ENCODE measurements at regions not wholly inside any gene's neighbourhood (a gene's known extent, or its start where the extent isn't known, plus 50 kb on each side); places are given as distances from the start of the nearest gene placed in this dataset.

GRCh38 chr18:47644896-47645295, 285.6 kb downstream of the SMAD2 start:
- Histone ChIP-seq H4K20me1 (ENCODE audit: insufficient read depth, low read length) (no peaks in the 10 kb centered on the region), H3K4me1 (ENCODE audit: insufficient read depth, low read length) (no peaks in the 10 kb centered on the region), H3K36me3 (replicated peaks in 1 of 2; ENCODE audit: control insufficient read depth in 1 of 2, insufficient read depth in 2 of 2, low read length in 2 of 2) (no peaks in the 10 kb centered on the region), H3K9ac (ENCODE audit: insufficient read depth, low read depth, low read length) (no peak overlapping the region), H3K4me3 (replicated peaks in 1 of 3; ENCODE audit: insufficient read depth in 1 of 3, low read depth in 2 of 3, low read length in 3 of 3) (no peak overlapping the region), H3K27ac (ENCODE audit: extremely low read length, insufficient read depth, low read length) (no peak overlapping the region), H3K27me3 (ENCODE audit: control insufficient read depth in 1 of 2, insufficient read depth in 2 of 2, low read length in 2 of 2) (no peaks in the 10 kb centered on the region), H3K9me3 (ENCODE audit: low read length) (peaks cover 5% of the 10 kb centered on the region; the same call in 1 of the 2 replicates), H2AFZ (ENCODE audit: low read length) (no peak overlapping the region), H3K4me2 (ENCODE audit: low read depth, low read length) (no peak overlapping the region), H3K79me2 (ENCODE audit: insufficient read depth, low read length) (no peaks in the 10 kb centered on the region)
- in situ Hi-C loops (cut with HindIII; ENCODE audit: extremely low pct_ligation_motif_present, low pct_unique_long_range_greater_than_20kb) = no loop called here
- WGBS (ENCODE audit: low lambda C conversion rate) = 0% methylated on average over 1 of the region's 1 CpG
- BruUV-seq (replicated peaks) = no TSS peak
- intact Hi-C loops (cut with micrococcal nuclease; ENCODE audit: unreplicated experiment) = no loop called here
- no peak for FAIRE-seq
- no peak for TF ChIP-seq ZBTB3 (CRISPR knock-in tag; IDR thresholded peaks at IDR 0.05; ENCODE audit: borderline replicate concordance, low read depth)
- TF ChIP-seq SETDB1 (CRISPR knock-in tag; IDR thresholded peaks at IDR 0.05; ENCODE audit: borderline replicate concordance) = no peak
- TF ChIP-seq, protein P1, sequence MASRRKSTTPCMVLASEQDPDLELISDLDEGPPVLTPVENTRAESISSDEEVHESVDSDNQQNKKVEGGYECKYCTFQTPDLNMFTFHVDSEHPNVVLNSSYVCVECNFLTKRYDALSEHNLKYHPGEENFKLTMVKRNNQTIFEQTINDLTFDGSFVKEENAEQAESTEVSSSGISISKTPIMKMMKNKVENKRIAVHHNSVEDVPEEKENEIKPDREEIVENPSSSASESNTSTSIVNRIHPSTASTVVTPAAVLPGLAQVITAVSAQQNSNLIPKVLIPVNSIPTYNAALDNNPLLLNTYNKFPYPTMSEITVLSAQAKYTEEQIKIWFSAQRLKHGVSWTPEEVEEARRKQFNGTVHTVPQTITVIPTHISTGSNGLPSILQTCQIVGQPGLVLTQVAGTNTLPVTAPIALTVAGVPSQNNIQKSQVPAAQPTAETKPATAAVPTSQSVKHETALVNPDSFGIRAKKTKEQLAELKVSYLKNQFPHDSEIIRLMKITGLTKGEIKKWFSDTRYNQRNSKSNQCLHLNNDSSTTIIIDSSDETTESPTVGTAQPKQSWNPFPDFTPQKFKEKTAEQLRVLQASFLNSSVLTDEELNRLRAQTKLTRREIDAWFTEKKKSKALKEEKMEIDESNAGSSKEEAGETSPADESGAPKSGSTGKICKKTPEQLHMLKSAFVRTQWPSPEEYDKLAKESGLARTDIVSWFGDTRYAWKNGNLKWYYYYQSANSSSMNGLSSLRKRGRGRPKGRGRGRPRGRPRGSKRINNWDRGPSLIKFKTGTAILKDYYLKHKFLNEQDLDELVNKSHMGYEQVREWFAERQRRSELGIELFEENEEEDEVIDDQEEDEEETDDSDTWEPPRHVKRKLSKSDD (CRISPR knock-in tag; IDR thresholded peaks at IDR 0.05; ENCODE audit: low read depth) = no peak
- TF ChIP-seq MEIS1 (CRISPR knock-in tag; IDR thresholded peaks at IDR 0.05; ENCODE audit: borderline replicate concordance) = no peak
- TF ChIP-seq, protein P2, sequence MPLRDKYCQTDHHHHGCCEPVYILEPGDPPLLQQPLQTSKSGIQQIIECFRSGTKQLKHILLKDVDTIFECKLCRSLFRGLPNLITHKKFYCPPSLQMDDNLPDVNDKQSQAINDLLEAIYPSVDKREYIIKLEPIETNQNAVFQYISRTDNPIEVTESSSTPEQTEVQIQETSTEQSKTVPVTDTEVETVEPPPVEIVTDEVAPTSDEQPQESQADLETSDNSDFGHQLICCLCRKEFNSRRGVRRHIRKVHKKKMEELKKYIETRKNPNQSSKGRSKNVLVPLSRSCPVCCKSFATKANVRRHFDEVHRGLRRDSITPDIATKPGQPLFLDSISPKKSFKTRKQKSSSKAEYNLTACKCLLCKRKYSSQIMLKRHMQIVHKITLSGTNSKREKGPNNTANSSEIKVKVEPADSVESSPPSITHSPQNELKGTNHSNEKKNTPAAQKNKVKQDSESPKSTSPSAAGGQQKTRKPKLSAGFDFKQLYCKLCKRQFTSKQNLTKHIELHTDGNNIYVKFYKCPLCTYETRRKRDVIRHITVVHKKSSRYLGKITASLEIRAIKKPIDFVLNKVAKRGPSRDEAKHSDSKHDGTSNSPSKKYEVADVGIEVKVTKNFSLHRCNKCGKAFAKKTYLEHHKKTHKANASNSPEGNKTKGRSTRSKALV (CRISPR knock-in tag; IDR thresholded peaks at IDR 0.05) = no peak
- TF ChIP-seq POLR2AphosphoS5 (IDR thresholded peaks at IDR 0.05; ENCODE audit: low read depth, low read length) = no peak
- TF ChIP-seq, protein P3, sequence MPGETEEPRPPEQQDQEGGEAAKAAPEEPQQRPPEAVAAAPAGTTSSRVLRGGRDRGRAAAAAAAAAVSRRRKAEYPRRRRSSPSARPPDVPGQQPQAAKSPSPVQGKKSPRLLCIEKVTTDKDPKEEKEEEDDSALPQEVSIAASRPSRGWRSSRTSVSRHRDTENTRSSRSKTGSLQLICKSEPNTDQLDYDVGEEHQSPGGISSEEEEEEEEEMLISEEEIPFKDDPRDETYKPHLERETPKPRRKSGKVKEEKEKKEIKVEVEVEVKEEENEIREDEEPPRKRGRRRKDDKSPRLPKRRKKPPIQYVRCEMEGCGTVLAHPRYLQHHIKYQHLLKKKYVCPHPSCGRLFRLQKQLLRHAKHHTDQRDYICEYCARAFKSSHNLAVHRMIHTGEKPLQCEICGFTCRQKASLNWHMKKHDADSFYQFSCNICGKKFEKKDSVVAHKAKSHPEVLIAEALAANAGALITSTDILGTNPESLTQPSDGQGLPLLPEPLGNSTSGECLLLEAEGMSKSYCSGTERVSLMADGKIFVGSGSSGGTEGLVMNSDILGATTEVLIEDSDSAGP (CRISPR knock-in tag; IDR thresholded peaks at IDR 0.05; ENCODE audit: borderline replicate concordance) = no peak
- TF ChIP-seq, protein P4, sequence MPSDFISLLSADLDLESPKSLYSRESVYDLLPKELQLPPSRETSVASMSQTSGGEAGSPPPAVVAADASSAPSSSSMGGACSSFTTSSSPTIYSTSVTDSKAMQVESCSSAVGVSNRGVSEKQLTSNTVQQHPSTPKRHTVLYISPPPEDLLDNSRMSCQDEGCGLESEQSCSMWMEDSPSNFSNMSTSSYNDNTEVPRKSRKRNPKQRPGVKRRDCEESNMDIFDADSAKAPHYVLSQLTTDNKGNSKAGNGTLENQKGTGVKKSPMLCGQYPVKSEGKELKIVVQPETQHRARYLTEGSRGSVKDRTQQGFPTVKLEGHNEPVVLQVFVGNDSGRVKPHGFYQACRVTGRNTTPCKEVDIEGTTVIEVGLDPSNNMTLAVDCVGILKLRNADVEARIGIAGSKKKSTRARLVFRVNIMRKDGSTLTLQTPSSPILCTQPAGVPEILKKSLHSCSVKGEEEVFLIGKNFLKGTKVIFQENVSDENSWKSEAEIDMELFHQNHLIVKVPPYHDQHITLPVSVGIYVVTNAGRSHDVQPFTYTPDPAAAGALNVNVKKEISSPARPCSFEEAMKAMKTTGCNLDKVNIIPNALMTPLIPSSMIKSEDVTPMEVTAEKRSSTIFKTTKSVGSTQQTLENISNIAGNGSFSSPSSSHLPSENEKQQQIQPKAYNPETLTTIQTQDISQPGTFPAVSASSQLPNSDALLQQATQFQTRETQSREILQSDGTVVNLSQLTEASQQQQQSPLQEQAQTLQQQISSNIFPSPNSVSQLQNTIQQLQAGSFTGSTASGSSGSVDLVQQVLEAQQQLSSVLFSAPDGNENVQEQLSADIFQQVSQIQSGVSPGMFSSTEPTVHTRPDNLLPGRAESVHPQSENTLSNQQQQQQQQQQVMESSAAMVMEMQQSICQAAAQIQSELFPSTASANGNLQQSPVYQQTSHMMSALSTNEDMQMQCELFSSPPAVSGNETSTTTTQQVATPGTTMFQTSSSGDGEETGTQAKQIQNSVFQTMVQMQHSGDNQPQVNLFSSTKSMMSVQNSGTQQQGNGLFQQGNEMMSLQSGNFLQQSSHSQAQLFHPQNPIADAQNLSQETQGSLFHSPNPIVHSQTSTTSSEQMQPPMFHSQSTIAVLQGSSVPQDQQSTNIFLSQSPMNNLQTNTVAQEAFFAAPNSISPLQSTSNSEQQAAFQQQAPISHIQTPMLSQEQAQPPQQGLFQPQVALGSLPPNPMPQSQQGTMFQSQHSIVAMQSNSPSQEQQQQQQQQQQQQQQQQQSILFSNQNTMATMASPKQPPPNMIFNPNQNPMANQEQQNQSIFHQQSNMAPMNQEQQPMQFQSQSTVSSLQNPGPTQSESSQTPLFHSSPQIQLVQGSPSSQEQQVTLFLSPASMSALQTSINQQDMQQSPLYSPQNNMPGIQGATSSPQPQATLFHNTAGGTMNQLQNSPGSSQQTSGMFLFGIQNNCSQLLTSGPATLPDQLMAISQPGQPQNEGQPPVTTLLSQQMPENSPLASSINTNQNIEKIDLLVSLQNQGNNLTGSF (CRISPR knock-in tag; IDR thresholded peaks at IDR 0.05) = no peak
- no peak for TF ChIP-seq ZSCAN9 (CRISPR knock-in tag; IDR thresholded peaks at IDR 0.05; ENCODE audit: borderline replicate concordance)
- TF ChIP-seq PTBP1 (IDR thresholded peaks at IDR 0.05; ENCODE audit: low read depth, low read length, poor library complexity, severe bottlenecking) = no peak
- TF ChIP-seq KLF15 (CRISPR knock-in tag; IDR thresholded peaks at IDR 0.05; ENCODE audit: borderline replicate concordance) = no peak
- TF ChIP-seq SP1 (IDR thresholded peaks at IDR 0.05) = no peak
- no peak for TF ChIP-seq SP1 (CRISPR knock-in tag; IDR thresholded peaks at IDR 0.05)
- DNase-seq (ENCODE audit: low spot score) = no peak
- CTCF ChIA-PET (ENCODE audit: low intra/inter-chr PET ratio, low total read pairs) = no interaction called here
- POLR2A ChIA-PET = no interaction called here
- ATAC-seq = no peak
